ENCODE measurements at regions not wholly inside any gene's neighbourhood (a gene's known extent, or its start where the extent isn't known, plus 50 kb on each side); places are given as distances from the start of the nearest gene placed in this dataset.

GRCh38 chr3:174640932-174641331 is 218.2 kb upstream of the NAALADL2 start:
- Histone ChIP-seq H3K27me3 (ENCODE audit: control insufficient read depth, insufficient read depth, low read length) (no peaks in the 10 kb centered on the region), H3K4me1 (no peaks in the 10 kb centered on the region), H3K27ac (no peak overlapping the region), H3K4me2 (ENCODE audit: low read length) (no peak overlapping the region), H3K9me3 (ENCODE audit: control insufficient read depth, low read length) (no peaks in the 10 kb centered on the region), H3K36me3 (ENCODE audit: control insufficient read depth, insufficient read depth, low read length) (no peaks in the 10 kb centered on the region), H3K4me3 (ENCODE audit: low read depth, low read length) (no peak overlapping the region), H3K9ac (no peak overlapping the region), H2AFZ (no peak overlapping the region), H3K79me2 (no peaks in the 10 kb centered on the region)
- TF ChIP-seq, protein P1, sequence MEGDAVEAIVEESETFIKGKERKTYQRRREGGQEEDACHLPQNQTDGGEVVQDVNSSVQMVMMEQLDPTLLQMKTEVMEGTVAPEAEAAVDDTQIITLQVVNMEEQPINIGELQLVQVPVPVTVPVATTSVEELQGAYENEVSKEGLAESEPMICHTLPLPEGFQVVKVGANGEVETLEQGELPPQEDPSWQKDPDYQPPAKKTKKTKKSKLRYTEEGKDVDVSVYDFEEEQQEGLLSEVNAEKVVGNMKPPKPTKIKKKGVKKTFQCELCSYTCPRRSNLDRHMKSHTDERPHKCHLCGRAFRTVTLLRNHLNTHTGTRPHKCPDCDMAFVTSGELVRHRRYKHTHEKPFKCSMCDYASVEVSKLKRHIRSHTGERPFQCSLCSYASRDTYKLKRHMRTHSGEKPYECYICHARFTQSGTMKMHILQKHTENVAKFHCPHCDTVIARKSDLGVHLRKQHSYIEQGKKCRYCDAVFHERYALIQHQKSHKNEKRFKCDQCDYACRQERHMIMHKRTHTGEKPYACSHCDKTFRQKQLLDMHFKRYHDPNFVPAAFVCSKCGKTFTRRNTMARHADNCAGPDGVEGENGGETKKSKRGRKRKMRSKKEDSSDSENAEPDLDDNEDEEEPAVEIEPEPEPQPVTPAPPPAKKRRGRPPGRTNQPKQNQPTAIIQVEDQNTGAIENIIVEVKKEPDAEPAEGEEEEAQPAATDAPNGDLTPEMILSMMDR (IDR thresholded peaks at IDR 0.05): no peak

- TF ChIP-seq, protein P1 (IDR thresholded peaks at IDR 0.05): no peak
- no peak overlapping the region for H2AFZ ChIP-seq
- H3K9ac ChIP-seq: no peak overlapping the region
- no peaks in the 10 kb centered on the region for H3K9me3 ChIP-seq (ENCODE audit: control insufficient read depth, low read length)
- H3K27ac ChIP-seq: no peak overlapping the region
- H3K4me1 ChIP-seq: no peaks in the 10 kb centered on the region
- no peaks in the 10 kb centered on the region for H3K27me3 ChIP-seq (ENCODE audit: control insufficient read depth, insufficient read depth, low read length)
- no peaks in the 10 kb centered on the region for H3K79me2 ChIP-seq
- H3K4me3 ChIP-seq (ENCODE audit: low read depth, low read length): no peak overlapping the region
- no peak overlapping the region for H3K4me2 ChIP-seq (ENCODE audit: low read length)
- no peaks in the 10 kb centered on the region for H3K36me3 ChIP-seq (ENCODE audit: control insufficient read depth, insufficient read depth, low read length)
Observed at GRCh38 chr3:174644287-174644686, 214.8 kb upstream of the NAALADL2 start.

DNA sequence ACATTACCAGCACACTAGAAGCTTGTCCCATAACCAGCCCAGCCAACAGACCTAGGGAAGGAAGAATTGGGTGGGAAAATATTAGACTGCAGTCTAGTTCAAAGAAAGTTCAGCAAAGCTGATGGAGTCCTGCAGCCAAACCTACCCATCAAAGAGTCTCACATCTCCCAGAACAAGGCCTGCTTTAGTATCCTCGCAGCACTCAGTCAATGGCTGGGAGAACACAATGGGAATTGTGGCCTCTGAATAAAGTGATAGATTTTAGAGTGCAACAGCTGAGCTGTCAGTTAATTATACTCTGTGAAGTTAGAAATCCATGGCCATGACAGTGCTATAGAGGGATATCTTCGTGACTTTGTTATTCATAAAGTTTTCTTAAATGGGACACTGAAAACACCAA is 207.2 kb upstream of the NAALADL2 start:
- Histone ChIP-seq H3K4me1 (no peaks in the 10 kb centered on the region), H3K27ac (no peak overlapping the region), H3K79me2 (no peaks in the 10 kb centered on the region)

GRCh38 chr3:174659511-174659910 is 199.6 kb upstream of the NAALADL2 start:
- Histone ChIP-seq H3K4me3 (ENCODE audit: low read depth, low read length) (no peak overlapping the region), H3K79me2 (no peaks in the 10 kb centered on the region), H3K4me2 (ENCODE audit: low read length) (no peak overlapping the region), H3K27me3 (ENCODE audit: control insufficient read depth, insufficient read depth, low read length) (no peaks in the 10 kb centered on the region), H2AFZ (no peak overlapping the region), H3K36me3 (ENCODE audit: control insufficient read depth, insufficient read depth, low read length) (no peaks in the 10 kb centered on the region), H3K9ac (no peak overlapping the region), H3K27ac (no peak overlapping the region), H3K9me3 (ENCODE audit: control insufficient read depth, low read length) (no peaks in the 10 kb centered on the region), H3K4me1 (no peaks in the 10 kb centered on the region)
- TF ChIP-seq, protein P1 (IDR thresholded peaks at IDR 0.05): no peak

More for the DNA sequence above, 207.2 kb upstream of the NAALADL2 start:
- H3K4me3 ChIP-seq (ENCODE audit: low read depth, low read length): no peak overlapping the region
- no peaks in the 10 kb centered on the region for H3K36me3 ChIP-seq (ENCODE audit: control insufficient read depth, insufficient read depth, low read length)
- no peak overlapping the region for H2AFZ ChIP-seq
- no peak overlapping the region for H3K4me2 ChIP-seq (ENCODE audit: low read length)
- TF ChIP-seq, protein P1 (IDR thresholded peaks at IDR 0.05): no peak
- no peaks in the 10 kb centered on the region for H3K27me3 ChIP-seq (ENCODE audit: control insufficient read depth, insufficient read depth, low read length)
- no peaks in the 10 kb centered on the region for H3K9me3 ChIP-seq (ENCODE audit: control insufficient read depth, low read length)
- no peak overlapping the region for H3K9ac ChIP-seq

GRCh38 chr3:174662653-174663052 is 196.5 kb upstream of the NAALADL2 start:
- H3K79me2 ChIP-seq: no peaks in the 10 kb centered on the region
- no peaks in the 10 kb centered on the region for H3K4me1 ChIP-seq
- TF ChIP-seq, protein P1 (IDR thresholded peaks at IDR 0.05): no peak
- H2AFZ ChIP-seq: no peak overlapping the region
- H3K4me2 ChIP-seq (ENCODE audit: low read length): no peak overlapping the region
- no peaks in the 10 kb centered on the region for H3K9me3 ChIP-seq (ENCODE audit: control insufficient read depth, low read length)
- no peak overlapping the region for H3K27ac ChIP-seq
- no peak overlapping the region for H3K9ac ChIP-seq
- no peak overlapping the region for H3K4me3 ChIP-seq (ENCODE audit: low read depth, low read length)
- no peaks in the 10 kb centered on the region for H3K36me3 ChIP-seq (ENCODE audit: control insufficient read depth, insufficient read depth, low read length)
- H3K27me3 ChIP-seq (ENCODE audit: control insufficient read depth, insufficient read depth, low read length): no peaks in the 10 kb centered on the region

Measured in parathyroid adenoma (tissue), 2 donors.